ENCODE measurements at regions not wholly inside any gene's neighbourhood (a gene's known extent, or its start where the extent isn't known, plus 50 kb on each side); places are given as distances from the start of the nearest gene placed in this dataset.

- H3K4me3 ChIP-seq (ENCODE audit: low read length): no peak overlapping the region
- no peak for DNase-seq (ENCODE audit: low read depth)
- no peak for TF ChIP-seq CTCF (conservative IDR thresholded peaks at IDR 0.05; ENCODE audit: low read length)
Measured at GRCh38 chr2:173672573-173673340, 292.4 kb downstream of the SP3 start.

- no peak for DNase-seq (ENCODE audit: low read depth)
- H3K4me3 ChIP-seq (ENCODE audit: low read length): no peak overlapping the region
- no peak for TF ChIP-seq CTCF (conservative IDR thresholded peaks at IDR 0.05; ENCODE audit: low read length)
Measured at GRCh38 chr2:173673640-173674039, 291.5 kb downstream of the SP3 start.

- no peak overlapping the region for H3K4me3 ChIP-seq (ENCODE audit: low read length)
- no peak for TF ChIP-seq CTCF (conservative IDR thresholded peaks at IDR 0.05; ENCODE audit: low read length)
- no peak for DNase-seq (ENCODE audit: low read depth)
Measured at GRCh38 chr2:173676647-173677046, 288.5 kb downstream of the SP3 start.

DNA sequence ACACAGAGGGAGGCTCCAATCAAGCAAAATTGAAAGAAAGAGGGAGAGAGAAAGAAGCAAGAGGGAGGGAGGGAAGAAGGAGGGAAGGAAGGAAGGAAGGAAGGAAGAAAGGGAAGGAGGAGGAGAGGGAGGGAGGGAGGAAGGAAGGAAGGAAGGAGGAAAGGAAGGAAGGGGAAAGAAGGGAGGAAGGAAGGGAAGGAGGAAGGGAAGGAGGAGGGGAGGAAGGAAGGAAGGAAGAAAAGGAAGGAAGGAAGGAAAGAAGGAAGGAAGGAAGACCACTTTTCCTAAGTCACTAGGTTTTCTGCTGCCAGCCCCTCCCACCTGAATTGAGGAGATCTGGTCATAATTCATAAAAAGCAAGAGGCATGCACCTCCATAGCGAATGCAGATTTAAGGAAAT lies 287.0 kb downstream of the SP3 start:
- no peak overlapping the region for H3K4me3 ChIP-seq (ENCODE audit: low read length)
- DNase-seq (ENCODE audit: low read depth): no peak
- no peak for TF ChIP-seq CTCF (conservative IDR thresholded peaks at IDR 0.05; ENCODE audit: low read length)

- no peak for DNase-seq (ENCODE audit: low read depth)
- no peak overlapping the region for H3K4me3 ChIP-seq (ENCODE audit: low read length)
- no peak for TF ChIP-seq CTCF (conservative IDR thresholded peaks at IDR 0.05; ENCODE audit: low read length)
Measured at GRCh38 chr2:173680574-173680973, 284.6 kb downstream of the SP3 start.

- no peak overlapping the region for H3K4me3 ChIP-seq (ENCODE audit: low read length)
- TF ChIP-seq CTCF (conservative IDR thresholded peaks at IDR 0.05; ENCODE audit: low read length): no peak
- DNase-seq (ENCODE audit: low read depth): no peak
Measured at GRCh38 chr2:173681881-173682650, 283.1 kb downstream of the SP3 start.
